ENCODE measurements at regions not wholly inside any gene's neighbourhood (a gene's known extent, or its start where the extent isn't known, plus 50 kb on each side); places are given as distances from the start of the nearest gene placed in this dataset.

DNA sequence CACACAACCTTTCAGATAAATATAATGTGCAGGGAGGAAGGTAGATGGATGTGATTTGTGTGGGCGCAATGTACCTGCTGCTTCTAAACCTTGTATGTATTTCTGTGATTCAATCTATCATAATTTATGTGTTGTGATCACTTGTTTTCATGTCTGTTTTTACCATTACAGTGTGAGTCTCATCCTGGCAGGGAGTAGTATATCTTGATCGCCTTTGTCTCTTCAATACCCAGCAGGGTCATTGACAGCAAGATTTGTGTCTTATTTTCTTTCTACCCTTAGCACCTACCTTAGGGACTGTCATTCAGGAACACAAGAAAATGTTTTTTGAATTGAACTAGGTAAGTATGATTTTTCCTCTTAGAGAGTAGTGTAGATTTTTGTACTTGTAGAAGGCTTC is 83.7 kb upstream of the SELENOK start:
- DNase-seq (ENCODE audit: low read depth): no peak
- TF ChIP-seq, protein P1, sequence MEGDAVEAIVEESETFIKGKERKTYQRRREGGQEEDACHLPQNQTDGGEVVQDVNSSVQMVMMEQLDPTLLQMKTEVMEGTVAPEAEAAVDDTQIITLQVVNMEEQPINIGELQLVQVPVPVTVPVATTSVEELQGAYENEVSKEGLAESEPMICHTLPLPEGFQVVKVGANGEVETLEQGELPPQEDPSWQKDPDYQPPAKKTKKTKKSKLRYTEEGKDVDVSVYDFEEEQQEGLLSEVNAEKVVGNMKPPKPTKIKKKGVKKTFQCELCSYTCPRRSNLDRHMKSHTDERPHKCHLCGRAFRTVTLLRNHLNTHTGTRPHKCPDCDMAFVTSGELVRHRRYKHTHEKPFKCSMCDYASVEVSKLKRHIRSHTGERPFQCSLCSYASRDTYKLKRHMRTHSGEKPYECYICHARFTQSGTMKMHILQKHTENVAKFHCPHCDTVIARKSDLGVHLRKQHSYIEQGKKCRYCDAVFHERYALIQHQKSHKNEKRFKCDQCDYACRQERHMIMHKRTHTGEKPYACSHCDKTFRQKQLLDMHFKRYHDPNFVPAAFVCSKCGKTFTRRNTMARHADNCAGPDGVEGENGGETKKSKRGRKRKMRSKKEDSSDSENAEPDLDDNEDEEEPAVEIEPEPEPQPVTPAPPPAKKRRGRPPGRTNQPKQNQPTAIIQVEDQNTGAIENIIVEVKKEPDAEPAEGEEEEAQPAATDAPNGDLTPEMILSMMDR (IDR thresholded peaks at IDR 0.05; ENCODE audit: insufficient read depth, low read depth, low read length): no peak
- no peak overlapping the region for H3K4me3 ChIP-seq (ENCODE audit: low read depth, low read length)

DNA sequence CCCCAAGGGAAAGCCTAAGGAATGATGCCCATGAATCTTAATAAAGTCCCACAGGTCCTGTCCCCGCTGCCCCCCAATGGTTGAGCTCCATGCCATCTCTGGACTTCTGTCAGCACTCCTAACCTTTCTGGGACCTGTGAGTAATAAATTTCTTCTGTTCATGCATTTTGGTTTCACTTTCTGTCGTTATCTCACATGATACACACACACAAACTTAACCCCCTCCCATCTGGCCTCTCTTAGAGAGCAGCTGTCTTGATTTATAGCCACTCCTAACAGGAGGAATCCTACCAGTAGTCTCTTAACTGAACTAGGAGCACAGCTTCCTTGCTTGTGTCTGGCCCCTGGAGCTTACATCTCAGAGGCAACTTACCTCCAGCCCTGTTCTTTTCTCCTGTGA is 82.7 kb upstream of the SELENOK start:
- peak; percentile 9 for DNase-seq (ENCODE audit: low read depth)
- no peak overlapping the region for H3K4me3 ChIP-seq (ENCODE audit: low read depth, low read length)
- TF ChIP-seq, protein P1 (IDR thresholded peaks at IDR 0.05; ENCODE audit: insufficient read depth, low read depth, low read length): no peak

DNA sequence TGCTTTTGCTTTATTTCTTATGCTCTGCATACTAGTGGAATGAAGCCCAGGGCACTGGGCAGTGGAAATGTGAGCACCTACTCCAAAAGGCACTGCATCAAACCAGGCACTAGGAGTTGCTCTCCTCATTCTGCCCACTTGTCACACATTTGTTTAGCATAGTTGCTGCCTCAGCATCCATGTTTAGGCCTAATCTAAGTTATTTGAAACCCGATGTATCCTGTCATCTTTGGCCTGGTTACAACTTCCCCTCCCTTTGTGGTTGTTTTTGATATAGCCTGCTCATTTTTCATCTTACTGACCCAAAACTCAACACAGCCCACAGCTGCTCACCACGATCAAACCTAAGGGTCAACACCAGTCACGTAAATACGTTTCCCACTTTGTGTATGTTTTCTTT is 82.2 kb upstream of the SELENOK start:
- TF ChIP-seq, protein P1 (IDR thresholded peaks at IDR 0.05; ENCODE audit: insufficient read depth, low read depth, low read length): no peak

DNA sequence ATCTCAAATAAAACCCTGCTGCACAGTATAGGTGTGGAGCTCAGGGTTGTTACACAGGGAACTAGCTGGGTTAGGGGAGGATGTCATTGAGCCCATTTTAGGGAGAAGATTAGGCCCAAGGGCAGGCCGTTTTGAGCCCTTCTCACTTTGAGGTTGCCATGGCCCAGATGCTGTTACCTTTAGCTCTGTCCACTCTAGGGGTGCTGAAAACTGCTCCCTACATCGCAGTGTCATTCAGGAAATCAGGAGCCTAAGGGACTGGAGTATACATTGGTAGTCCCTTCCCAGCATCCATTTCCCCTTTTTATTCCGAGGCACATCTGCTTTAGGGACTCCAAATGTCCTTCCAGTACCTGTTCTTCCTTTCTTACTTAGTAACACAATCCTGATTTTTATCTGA is 79.0 kb upstream of the SELENOK start:
- DNase-seq (ENCODE audit: low read depth): no peak
- no peak overlapping the region for H3K4me3 ChIP-seq (ENCODE audit: low read depth, low read length)
- TF ChIP-seq, protein P1 (IDR thresholded peaks at IDR 0.05; ENCODE audit: insufficient read depth, low read depth, low read length): no peak

More for the DNA sequence above, 82.2 kb upstream of the SELENOK start:
- DNase-seq (ENCODE audit: low read depth): no peak
- H3K4me3 ChIP-seq (ENCODE audit: low read depth, low read length): no peak overlapping the region

DNA sequence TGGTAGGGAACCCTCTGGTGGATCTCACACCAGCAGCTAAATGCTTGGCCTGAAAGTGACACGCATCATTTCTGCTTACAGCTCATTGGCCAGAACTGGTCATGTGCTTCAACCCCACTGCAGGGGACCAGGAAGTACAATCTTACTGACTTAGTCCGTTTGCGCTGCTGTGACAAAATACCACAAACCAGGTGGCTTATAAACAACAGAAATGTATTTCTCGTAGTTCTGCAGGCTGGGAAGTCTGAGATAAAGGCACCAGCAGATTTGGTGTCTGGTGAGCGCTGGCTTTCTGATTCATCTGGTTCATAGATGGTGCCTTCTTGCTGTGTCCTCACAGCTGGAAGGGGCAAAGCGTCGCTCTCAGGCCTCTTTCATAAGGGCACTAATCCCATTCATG is 77.4 kb upstream of the SELENOK start:
- DNase-seq (ENCODE audit: low read depth): no peak
- TF ChIP-seq, protein P1 (IDR thresholded peaks at IDR 0.05; ENCODE audit: insufficient read depth, low read depth, low read length): no peak
- no peak overlapping the region for H3K4me3 ChIP-seq (ENCODE audit: low read depth, low read length)

DNA sequence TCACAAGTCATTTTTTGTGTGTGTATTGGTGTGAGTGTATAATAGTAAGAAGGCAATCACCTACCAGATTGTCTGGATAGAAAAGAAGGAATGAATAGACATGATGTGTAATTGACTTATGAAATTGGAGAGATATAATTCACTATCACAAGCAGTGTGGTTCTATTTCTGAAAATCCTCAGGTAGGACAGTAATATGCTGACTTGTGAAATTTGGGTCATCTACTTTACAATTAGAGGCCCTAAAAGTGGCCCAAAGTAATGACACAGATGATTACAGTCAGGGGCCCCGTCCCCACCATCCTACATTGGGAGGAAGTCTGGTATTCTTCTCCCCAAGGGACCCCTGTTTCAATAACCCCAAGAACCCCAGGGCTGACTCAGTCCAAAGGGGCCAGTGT is 73.6 kb upstream of the SELENOK start:
- no peak for DNase-seq (ENCODE audit: low read depth)
- H3K4me3 ChIP-seq (ENCODE audit: low read depth, low read length): no peak overlapping the region
- TF ChIP-seq, protein P1 (IDR thresholded peaks at IDR 0.05; ENCODE audit: insufficient read depth, low read depth, low read length): no peak

DNA sequence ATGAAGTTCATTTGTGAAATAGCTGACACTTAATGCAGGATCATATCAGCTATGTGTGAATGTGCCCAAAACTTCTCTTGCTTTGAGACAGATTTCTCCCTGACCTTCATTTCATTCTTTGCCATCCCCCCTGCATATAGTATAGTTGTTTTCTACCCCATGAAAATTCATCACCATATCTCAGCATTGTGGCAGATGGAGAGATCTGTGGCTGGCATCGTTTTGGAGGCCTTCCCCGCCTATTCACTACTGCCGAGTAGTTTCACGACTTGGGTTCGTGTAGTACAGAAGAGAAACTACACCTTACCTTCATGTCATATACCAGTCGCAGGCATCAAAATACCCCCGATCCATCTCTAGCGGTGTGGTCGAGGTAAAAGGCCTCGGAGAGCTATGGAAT is 66.2 kb upstream of the SELENOK start:
- no peak for DNase-seq (ENCODE audit: low read depth)
- TF ChIP-seq, protein P1 (IDR thresholded peaks at IDR 0.05; ENCODE audit: insufficient read depth, low read depth, low read length): no peak

More for the DNA sequence above, 66.2 kb upstream of the SELENOK start:
- no peak overlapping the region for H3K4me3 ChIP-seq (ENCODE audit: low read depth, low read length)

All from fibroblast of villous mesenchyme (primary cell).